ENCODE measurements at regions not wholly inside any gene's neighbourhood (a gene's known extent, or its start where the extent isn't known, plus 50 kb on each side); places are given as distances from the start of the nearest gene placed in this dataset.

- H3K9ac ChIP-seq (ENCODE audit: low read length) = no peak overlapping the region
Observed at GRCh38 chr12:118822512-118822911, 158.8 kb upstream of the SRRM4 start.

GRCh38 chr12:118827047-118827446, 154.3 kb upstream of the SRRM4 start:
- no peak overlapping the region for H3K9ac ChIP-seq (ENCODE audit: low read length)

More at GRCh38 chr12:118822512-118822911, 158.8 kb upstream of the SRRM4 start:
- no peaks in the 10 kb centered on the region for H3K36me3 ChIP-seq (ENCODE audit: control insufficient read depth, insufficient read depth, low read length)
- H3K4me3 ChIP-seq (ENCODE audit: low read length) = no peak overlapping the region
- H3K4me1 ChIP-seq (ENCODE audit: control insufficient read depth, insufficient read depth, low read length) = no peaks in the 10 kb centered on the region
- H3K27ac ChIP-seq (ENCODE audit: low read depth, low read length) = no peak overlapping the region
- no peaks in the 10 kb centered on the region for H3K27me3 ChIP-seq (ENCODE audit: control insufficient read depth, insufficient read depth, low read length)

GRCh38 chr12:118827606-118828005, 153.7 kb upstream of the SRRM4 start:
- Histone ChIP-seq H3K4me1 (ENCODE audit: control insufficient read depth, insufficient read depth, low read length) (no peaks in the 10 kb centered on the region), H3K27me3 (ENCODE audit: control insufficient read depth, insufficient read depth, low read length) (no peaks in the 10 kb centered on the region), H3K4me3 (ENCODE audit: low read length) (no peak overlapping the region), H3K9ac (ENCODE audit: low read length) (no peak overlapping the region), H3K27ac (ENCODE audit: low read depth, low read length) (no peak overlapping the region), H3K36me3 (ENCODE audit: control insufficient read depth, insufficient read depth, low read length) (no peaks in the 10 kb centered on the region)

More at GRCh38 chr12:118827047-118827446, 154.3 kb upstream of the SRRM4 start:
- H3K4me3 ChIP-seq (ENCODE audit: low read length) = no peak overlapping the region
- H3K4me1 ChIP-seq (ENCODE audit: control insufficient read depth, insufficient read depth, low read length) = no peaks in the 10 kb centered on the region
- H3K27ac ChIP-seq (ENCODE audit: low read depth, low read length) = no peak overlapping the region
- H3K36me3 ChIP-seq (ENCODE audit: control insufficient read depth, insufficient read depth, low read length) = no peaks in the 10 kb centered on the region
- H3K27me3 ChIP-seq (ENCODE audit: control insufficient read depth, insufficient read depth, low read length) = no peaks in the 10 kb centered on the region

- Histone ChIP-seq H3K4me1 (ENCODE audit: control insufficient read depth, insufficient read depth, low read length) (no peaks in the 10 kb centered on the region), H3K9ac (ENCODE audit: low read length) (no peak overlapping the region), H3K36me3 (ENCODE audit: control insufficient read depth, insufficient read depth, low read length) (no peaks in the 10 kb centered on the region), H3K4me3 (ENCODE audit: low read length) (no peak overlapping the region), H3K27ac (ENCODE audit: low read depth, low read length) (no peak overlapping the region), H3K27me3 (ENCODE audit: control insufficient read depth, insufficient read depth, low read length) (no peaks in the 10 kb centered on the region)
Observed at GRCh38 chr12:118830296-118830695, 151.0 kb upstream of the SRRM4 start.

- Histone ChIP-seq H3K36me3 (ENCODE audit: control insufficient read depth, insufficient read depth, low read length) (no peaks in the 10 kb centered on the region), H3K4me1 (ENCODE audit: control insufficient read depth, insufficient read depth, low read length) (no peaks in the 10 kb centered on the region)
Observed at GRCh38 chr12:118835926-118836325, 145.4 kb upstream of the SRRM4 start.

GRCh38 chr12:118840399-118840798, 140.9 kb upstream of the SRRM4 start:
- no peaks in the 10 kb centered on the region for H3K36me3 ChIP-seq (ENCODE audit: control insufficient read depth, insufficient read depth, low read length)
- H3K9ac ChIP-seq (ENCODE audit: low read length) = no peak overlapping the region
- no peaks in the 10 kb centered on the region for H3K4me1 ChIP-seq (ENCODE audit: control insufficient read depth, insufficient read depth, low read length)
- no peaks in the 10 kb centered on the region for H3K27me3 ChIP-seq (ENCODE audit: control insufficient read depth, insufficient read depth, low read length)
- H3K27ac ChIP-seq (ENCODE audit: low read depth, low read length) = no peak overlapping the region
- H3K4me3 ChIP-seq (ENCODE audit: low read length) = no peak overlapping the region

More at GRCh38 chr12:118835926-118836325, 145.4 kb upstream of the SRRM4 start:
- Histone ChIP-seq H3K9ac (ENCODE audit: low read length) (no peak overlapping the region), H3K27me3 (ENCODE audit: control insufficient read depth, insufficient read depth, low read length) (no peaks in the 10 kb centered on the region), H3K27ac (ENCODE audit: low read depth, low read length) (no peak overlapping the region), H3K4me3 (ENCODE audit: low read length) (no peak overlapping the region)

- Histone ChIP-seq H3K36me3 (ENCODE audit: control insufficient read depth, insufficient read depth, low read length) (no peaks in the 10 kb centered on the region), H3K27ac (ENCODE audit: low read depth, low read length) (no peak overlapping the region), H3K27me3 (ENCODE audit: control insufficient read depth, insufficient read depth, low read length) (no peaks in the 10 kb centered on the region), H3K9ac (ENCODE audit: low read length) (no peak overlapping the region), H3K4me1 (ENCODE audit: control insufficient read depth, insufficient read depth, low read length) (no peaks in the 10 kb centered on the region), H3K4me3 (ENCODE audit: low read length) (no peak overlapping the region)
Observed at GRCh38 chr12:118840878-118841277, 140.5 kb upstream of the SRRM4 start.

GRCh38 chr12:118841588-118841987, 139.8 kb upstream of the SRRM4 start:
- Histone ChIP-seq H3K36me3 (ENCODE audit: control insufficient read depth, insufficient read depth, low read length) (no peaks in the 10 kb centered on the region), H3K4me3 (ENCODE audit: low read length) (no peak overlapping the region), H3K27ac (ENCODE audit: low read depth, low read length) (no peak overlapping the region), H3K27me3 (ENCODE audit: control insufficient read depth, insufficient read depth, low read length) (no peaks in the 10 kb centered on the region), H3K9ac (ENCODE audit: low read length) (no peak overlapping the region), H3K4me1 (ENCODE audit: control insufficient read depth, insufficient read depth, low read length) (no peaks in the 10 kb centered on the region)

GRCh38 chr12:118842866-118843265, 138.5 kb upstream of the SRRM4 start:
- Histone ChIP-seq H3K27ac (ENCODE audit: low read depth, low read length) (no peak overlapping the region), H3K4me3 (ENCODE audit: low read length) (no peak overlapping the region), H3K36me3 (ENCODE audit: control insufficient read depth, insufficient read depth, low read length) (no peaks in the 10 kb centered on the region), H3K9ac (ENCODE audit: low read length) (no peak overlapping the region), H3K27me3 (ENCODE audit: control insufficient read depth, insufficient read depth, low read length) (no peaks in the 10 kb centered on the region), H3K4me1 (ENCODE audit: control insufficient read depth, insufficient read depth, low read length) (no peaks in the 10 kb centered on the region)

GRCh38 chr12:118846416-118846815, 134.9 kb upstream of the SRRM4 start:
- no peaks in the 10 kb centered on the region for H3K4me1 ChIP-seq (ENCODE audit: control insufficient read depth, insufficient read depth, low read length)
- H3K9ac ChIP-seq (ENCODE audit: low read length) = no peak overlapping the region
- H3K36me3 ChIP-seq (ENCODE audit: control insufficient read depth, insufficient read depth, low read length) = no peaks in the 10 kb centered on the region
- no peak overlapping the region for H3K4me3 ChIP-seq (ENCODE audit: low read length)
- H3K27ac ChIP-seq (ENCODE audit: low read depth, low read length) = no peak overlapping the region
- H3K27me3 ChIP-seq (ENCODE audit: control insufficient read depth, insufficient read depth, low read length) = no peaks in the 10 kb centered on the region

GRCh38 chr12:118850244-118850825, 131.0 kb upstream of the SRRM4 start:
- no peak overlapping the region for H3K9ac ChIP-seq (ENCODE audit: low read length)
- H3K27ac ChIP-seq (ENCODE audit: low read depth, low read length) = no peak overlapping the region
- H3K4me1 ChIP-seq (ENCODE audit: control insufficient read depth, insufficient read depth, low read length) = no peaks in the 10 kb centered on the region
- H3K4me3 ChIP-seq (ENCODE audit: low read length) = no peak overlapping the region
- H3K27me3 ChIP-seq (ENCODE audit: control insufficient read depth, insufficient read depth, low read length) = no peaks in the 10 kb centered on the region
- no peaks in the 10 kb centered on the region for H3K36me3 ChIP-seq (ENCODE audit: control insufficient read depth, insufficient read depth, low read length)

GRCh38 chr12:118851891-118852290, 129.4 kb upstream of the SRRM4 start:
- Histone ChIP-seq H3K4me1 (ENCODE audit: control insufficient read depth, insufficient read depth, low read length) (no peaks in the 10 kb centered on the region), H3K27ac (ENCODE audit: low read depth, low read length) (no peak overlapping the region), H3K9ac (ENCODE audit: low read length) (no peak overlapping the region), H3K27me3 (ENCODE audit: control insufficient read depth, insufficient read depth, low read length) (no peaks in the 10 kb centered on the region), H3K36me3 (ENCODE audit: control insufficient read depth, insufficient read depth, low read length) (no peaks in the 10 kb centered on the region), H3K4me3 (ENCODE audit: low read length) (no peak overlapping the region)

GRCh38 chr12:118853634-118854033, 127.7 kb upstream of the SRRM4 start:
- Histone ChIP-seq H3K9ac (ENCODE audit: low read length) (no peak overlapping the region), H3K27ac (ENCODE audit: low read depth, low read length) (no peak overlapping the region), H3K36me3 (ENCODE audit: control insufficient read depth, insufficient read depth, low read length) (no peaks in the 10 kb centered on the region), H3K27me3 (ENCODE audit: control insufficient read depth, insufficient read depth, low read length) (no peaks in the 10 kb centered on the region), H3K4me1 (ENCODE audit: control insufficient read depth, insufficient read depth, low read length) (no peaks in the 10 kb centered on the region), H3K4me3 (ENCODE audit: low read length) (no peak overlapping the region)
